HL-60/S4 treated with retinoic acid at 250 ng/mL for 4 days and 3 days (cell line): ENCODE measurements at regions not wholly inside any gene's neighbourhood (a gene's known extent, or its start where the extent isn't known, plus 50 kb on each side); places are given as distances from the start of the nearest gene placed in this dataset.
"Not testable (repeated sequence)": the region's sequence is repeated elsewhere in the genome, so short reads cannot be mapped to it uniquely, and the experiment has no call there.

Experiments used
- in situ Hi-C: fragments of 300-500 bp; cut with MboI; formaldehyde crosslinking; loops from 2 replicates; pipeline ENCODE4 v1.7.0; 2022; ENCODE audit warnings: low sequenced_read_pairs

- in situ Hi-C loops, result no loop called here
Measured at GRCh38 chr13:26847281-26847680, 86.7 kb upstream of the GPR12 start.

GRCh38 chr13:26845063-26845462 is 84.5 kb upstream of the GPR12 start:
- in situ Hi-C loops, result not testable (repeated sequence)

DNA sequence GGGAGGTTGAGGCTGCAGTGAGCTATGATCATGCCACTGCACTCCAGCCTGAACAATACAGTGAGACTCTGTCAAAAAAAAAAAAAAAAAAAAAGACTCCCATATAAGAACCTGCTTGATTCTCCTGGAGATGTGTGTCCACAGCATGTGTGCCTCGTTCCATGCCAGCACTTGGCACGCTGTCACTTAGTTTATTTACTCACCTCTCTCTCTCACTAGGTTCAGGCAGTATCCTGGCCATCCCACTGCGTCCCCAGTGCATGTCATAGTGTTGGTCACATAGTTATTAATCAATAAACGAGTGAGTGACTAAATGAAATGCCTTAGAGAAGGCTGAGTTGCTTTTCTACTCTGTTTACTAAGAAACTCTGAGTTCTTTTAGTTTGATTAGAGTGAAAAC is 79.1 kb upstream of the GPR12 start:
- in situ Hi-C loops, result no loop called here

- in situ Hi-C loops, result no loop called here
Measured at GRCh38 chr13:26838821-26839220, 78.2 kb upstream of the GPR12 start.

GRCh38 chr13:26837997-26838396 is 77.4 kb upstream of the GPR12 start:
- in situ Hi-C loops, result no loop called here

DNA sequence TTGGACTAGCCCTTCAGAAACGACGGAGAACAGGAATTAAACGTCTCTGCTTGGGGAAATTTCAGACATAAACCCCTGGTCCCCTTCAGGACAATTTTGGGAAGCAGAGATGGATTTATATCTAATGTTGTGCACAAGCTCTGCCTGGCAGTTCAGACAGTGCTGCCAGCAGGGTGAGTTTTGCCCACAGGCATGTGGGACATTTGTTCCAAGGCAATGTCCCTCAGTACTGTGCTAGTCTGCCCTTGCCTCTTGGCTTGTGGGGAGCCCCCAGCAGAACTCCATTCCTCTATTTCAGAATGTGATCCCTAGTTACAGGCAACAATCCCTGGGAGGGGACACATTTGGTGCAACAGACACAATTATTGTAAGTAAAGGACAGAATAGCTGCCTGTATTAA is 76.5 kb upstream of the GPR12 start:
- in situ Hi-C loops, result no loop called here

- in situ Hi-C loops, result no loop called here
Measured at GRCh38 chr13:26836626-26837025, 76.0 kb upstream of the GPR12 start.

DNA sequence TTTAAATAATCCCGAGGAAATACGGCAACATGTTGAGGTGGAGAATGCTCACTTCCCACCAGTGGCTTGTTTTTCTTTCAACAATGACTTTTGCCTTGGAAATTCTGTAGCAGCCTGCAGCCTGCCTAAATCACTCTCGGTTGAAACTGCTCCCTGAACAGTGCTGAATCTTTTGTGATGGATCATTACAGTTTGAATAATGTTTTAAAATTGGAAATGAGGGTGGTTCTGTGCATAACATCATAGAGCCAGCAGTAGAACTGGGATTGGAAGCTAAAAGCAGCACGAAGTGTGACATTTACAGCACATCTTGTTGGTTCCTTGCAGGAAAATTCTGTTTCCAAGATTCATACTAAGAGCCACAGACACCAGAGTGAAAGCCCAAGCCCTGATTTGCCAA is 74.1 kb upstream of the GPR12 start:
- in situ Hi-C loops, result no loop called here

- in situ Hi-C loops, result no loop called here
Measured at GRCh38 chr13:26831336-26831908, 70.8 kb upstream of the GPR12 start.

- in situ Hi-C loops, result no loop called here
Measured at GRCh38 chr13:26829716-26830115, 69.1 kb upstream of the GPR12 start.

DNA sequence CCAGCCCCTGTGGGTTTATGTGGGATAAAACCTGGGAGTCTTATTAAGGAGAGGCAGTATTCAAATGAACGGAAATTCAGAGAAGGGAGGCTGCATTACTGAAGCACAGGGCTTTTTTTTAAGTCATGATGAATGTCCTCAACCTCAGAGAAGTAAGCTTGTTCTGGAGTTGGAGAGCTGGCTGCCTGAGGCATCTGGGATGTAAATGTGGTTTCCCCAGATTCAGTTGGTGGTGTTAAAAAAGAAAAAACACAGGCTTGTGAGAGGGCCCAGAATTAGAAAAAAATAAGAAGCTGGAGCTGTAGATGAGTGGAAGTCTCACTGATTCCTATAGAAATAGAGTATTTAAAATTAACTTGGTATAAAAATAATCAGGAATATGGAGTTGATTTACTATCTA is 64.0 kb upstream of the GPR12 start:
- in situ Hi-C loops, result no loop called here

DNA sequence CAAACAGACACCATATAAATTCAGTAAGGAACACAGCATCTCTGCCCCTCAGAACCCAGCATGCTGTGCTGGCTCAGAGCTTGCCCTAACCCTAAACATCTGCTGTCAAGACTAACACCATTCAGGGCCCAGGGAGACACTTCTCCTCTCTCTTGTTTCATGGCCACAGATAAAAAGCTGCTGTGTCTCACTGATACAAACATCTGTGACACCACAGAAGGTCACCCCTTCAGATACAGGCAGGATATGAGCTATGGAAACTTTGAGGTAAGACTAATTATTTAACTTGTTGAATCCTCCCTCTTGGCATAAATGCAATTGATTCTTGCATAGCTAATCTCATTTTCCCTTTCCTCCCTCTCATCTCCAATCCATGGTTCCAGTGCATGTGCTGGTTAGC is 61.6 kb upstream of the GPR12 start:
- in situ Hi-C loops, result no loop called here

DNA sequence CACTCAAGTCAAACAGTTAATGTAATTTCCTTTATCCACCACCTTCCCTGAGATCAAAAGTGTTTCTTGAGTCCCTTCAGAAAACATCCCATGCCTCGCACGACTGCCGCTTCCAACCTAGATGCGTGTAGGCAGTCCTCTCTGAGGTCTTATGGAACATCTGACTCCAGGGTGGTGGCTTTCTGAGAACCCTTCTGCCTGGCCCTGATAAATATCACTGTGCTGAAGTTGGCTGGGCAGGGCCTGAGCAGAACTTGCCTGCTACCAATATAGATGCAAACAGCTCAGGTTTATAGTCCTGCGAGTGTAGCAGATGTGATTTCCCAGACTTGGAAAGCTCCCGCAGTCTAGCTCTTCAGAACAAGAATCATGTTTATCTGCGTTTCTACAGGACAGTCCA is 61.1 kb upstream of the GPR12 start:
- in situ Hi-C loops, result no loop called here

DNA sequence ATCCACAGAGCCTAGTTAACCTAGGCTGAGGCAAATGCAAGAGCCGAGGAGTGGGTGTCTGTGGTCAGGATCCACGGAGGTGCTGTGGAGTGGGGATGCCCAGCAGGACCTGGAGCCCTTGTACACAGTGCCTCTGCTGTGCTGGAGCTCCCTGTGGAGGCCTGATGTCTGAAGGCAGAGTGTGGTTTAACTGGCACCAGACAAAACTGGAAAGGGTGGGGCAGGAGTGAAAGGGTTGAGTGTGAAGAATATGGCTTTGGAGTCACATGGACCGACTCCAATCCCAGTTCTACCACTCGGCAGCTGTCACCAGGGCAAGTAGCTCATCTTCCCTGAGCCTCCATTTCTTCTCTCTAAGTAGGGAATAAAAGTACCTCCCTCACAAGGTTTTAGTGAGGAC is 60.3 kb upstream of the GPR12 start:
- in situ Hi-C loops, result no loop called here

DNA sequence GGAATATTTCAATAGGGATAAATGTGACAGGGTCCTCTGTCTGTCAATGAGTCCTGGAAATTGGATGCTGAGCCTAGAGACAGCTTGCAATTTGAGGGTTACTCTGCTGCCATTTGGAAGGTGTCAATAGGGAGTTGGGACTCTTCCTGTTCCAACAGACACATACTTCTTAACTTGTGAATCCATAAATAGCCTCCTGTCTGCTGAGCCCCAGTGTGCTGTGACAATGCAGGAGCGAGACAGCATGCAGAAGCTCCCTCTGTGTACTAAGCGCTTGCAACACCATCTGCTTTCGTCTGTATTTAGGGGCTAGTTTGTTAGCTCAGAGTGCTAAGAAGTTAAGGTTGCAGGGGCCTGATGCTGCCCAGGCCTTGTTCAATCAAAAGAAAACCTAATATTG is 58.5 kb upstream of the GPR12 start:
- in situ Hi-C loops, result no loop called here

GRCh38 chr13:26816881-26817280 is 56.3 kb upstream of the GPR12 start:
- in situ Hi-C loops, result no loop called here

DNA sequence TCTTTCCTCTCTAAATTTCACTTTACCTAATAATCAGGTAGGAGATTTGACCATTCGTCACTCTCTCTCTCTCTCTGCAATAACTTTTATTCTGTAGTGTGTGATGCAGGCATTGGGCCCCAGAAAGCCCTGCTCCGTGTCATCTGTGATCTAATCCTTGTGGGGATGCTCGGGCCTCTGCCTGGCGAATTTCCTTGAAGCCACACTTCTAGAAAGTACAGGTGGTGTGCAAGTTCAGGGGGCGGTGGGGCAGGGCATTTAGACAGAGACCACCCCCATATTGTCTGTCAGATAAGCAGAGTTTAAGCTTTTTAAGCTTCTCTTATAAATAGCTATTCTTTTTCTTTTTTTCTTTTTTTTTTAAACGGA is 53.4 kb upstream of the GPR12 start:
- in situ Hi-C loops, result no loop called here

GRCh38 chr13:26813321-26813979 is 52.9 kb upstream of the GPR12 start:
- in situ Hi-C loops, result no loop called here

DNA sequence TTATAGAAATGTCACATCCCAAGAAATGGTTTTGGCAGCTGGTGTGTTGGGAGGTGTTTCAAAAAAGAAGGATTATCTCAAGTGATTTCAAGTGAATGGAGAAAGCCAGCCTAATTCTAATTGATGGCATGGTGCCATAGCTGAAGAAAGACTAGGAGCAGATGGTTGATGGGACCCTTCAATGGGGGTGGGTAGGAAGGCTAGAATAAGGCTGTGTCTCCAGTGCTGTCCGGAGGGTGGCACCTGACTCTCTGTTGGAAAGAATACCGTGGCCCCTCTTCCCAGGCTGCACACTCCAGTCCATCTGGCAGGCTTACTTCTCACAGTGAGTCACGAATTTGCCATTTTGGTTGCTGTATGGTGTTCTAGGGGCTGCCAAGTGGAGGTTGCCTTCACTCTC is 51.0 kb upstream of the GPR12 start:
- in situ Hi-C loops, result no loop called here
